ENCODE measurements at regions not wholly inside any gene's neighbourhood (a gene's known extent, or its start where the extent isn't known, plus 50 kb on each side); places are given as distances from the start of the nearest gene placed in this dataset.

- no peaks in the 10 kb centered on the region for H3K27me3 ChIP-seq
- no peak for TF ChIP-seq CTCF (IDR thresholded peaks at IDR 0.05)
- DNase-seq (no peak), ATAC-seq (no peak)
- H3K36me3 ChIP-seq = no peaks in the 10 kb centered on the region
- H3K27ac ChIP-seq = no peak overlapping the region
- H3K4me1 ChIP-seq = peaks cover 0 to 8% of the 10 kb centered on the region in 2 donors
- H3K9me3 ChIP-seq = no peaks in the 10 kb centered on the region
- H3K4me3 ChIP-seq = no peak overlapping the region
- intact Hi-C loops (cut with DNase I) = no loop called here
Measured at GRCh38 chr22:22814666-22815396, 72.8 kb upstream of the IGLL5 start.

GRCh38 chr22:22815397-22816170 is 72.0 kb upstream of the IGLL5 start:
- ATAC-seq = no peak
- no peak overlapping the region for H3K27ac ChIP-seq

GRCh38 chr22:22816171-22816514 is 71.5 kb upstream of the IGLL5 start:
- ATAC-seq (no peak), DNase-seq (no peak)
- H3K36me3 ChIP-seq = no peaks in the 10 kb centered on the region
- no peak overlapping the region for H3K27ac ChIP-seq
- H3K4me1 ChIP-seq = peaks cover 0 to 8% of the 10 kb centered on the region in 2 donors
- intact Hi-C loops (cut with DNase I) = no loop called here
- TF ChIP-seq CTCF (IDR thresholded peaks at IDR 0.05) = no peak
- no peak overlapping the region for H3K4me3 ChIP-seq
- no peaks in the 10 kb centered on the region for H3K9me3 ChIP-seq
- H3K27me3 ChIP-seq = no peaks in the 10 kb centered on the region

More at GRCh38 chr22:22815397-22816170, 72.0 kb upstream of the IGLL5 start:
- no peak for DNase-seq
- Histone ChIP-seq H3K27me3 (no peaks in the 10 kb centered on the region), H3K4me3 (no peak overlapping the region), H3K36me3 (no peaks in the 10 kb centered on the region), H3K4me1 (peaks cover 0 to 8% of the 10 kb centered on the region in 2 donors), H3K9me3 (no peaks in the 10 kb centered on the region)
- intact Hi-C loops (cut with DNase I) = no loop called here
- TF ChIP-seq CTCF (IDR thresholded peaks at IDR 0.05) = no peak

- no peak overlapping the region for H3K27ac ChIP-seq
- peaks cover 0 to 8% of the 10 kb centered on the region in 2 donors for H3K4me1 ChIP-seq
- DNase-seq = no peak
- no peaks in the 10 kb centered on the region for H3K9me3 ChIP-seq
- no peak for ATAC-seq
- H3K27me3 ChIP-seq = no peaks in the 10 kb centered on the region
- H3K4me3 ChIP-seq = no peak overlapping the region
- H3K36me3 ChIP-seq = no peaks in the 10 kb centered on the region
- no peak for TF ChIP-seq CTCF (IDR thresholded peaks at IDR 0.05)
- intact Hi-C loops (cut with DNase I) = no loop called here
Measured at GRCh38 chr22:22816766-22817410, 70.7 kb upstream of the IGLL5 start.

All from left lung (tissue), 4 donors.